Spleen (tissue), 11 donors: ENCODE measurements at regions not wholly inside any gene's neighbourhood (a gene's known extent, or its start where the extent isn't known, plus 50 kb on each side); places are given as distances from the start of the nearest gene placed in this dataset.

Experiments used
- DNase-seq: peaks from one replicate; pipeline ENCODE4 v3.0.0-alpha.2; 2020
- H3K27ac ChIP-seq, 8 donors: fragments of 200-600 bp; sonication (generic) in 7 of 8; 1 replicate in 4 of 8; 2 replicates in 4 of 8; pipeline versions ENCODE4 v1.5.0 to v1.8.0; 2016 to 2021; ENCODE audit warnings: inconsistent platforms in 4 of 8, mild to moderate bottlenecking in 4 of 8, moderate library complexity in 1 of 8
- H3K27me3 ChIP-seq, 7 donors: fragments of 200-600 bp; sonication (generic) in 6 of 7; replicated peaks in 1 of 7; 1 replicate in 4 of 7; 2 replicates in 3 of 7; pipeline versions ENCODE4 v1.5.0 to v1.8.0; 2016 to 2021; ENCODE audit warnings: inconsistent platforms in 3 of 7, mild to moderate bottlenecking in 1 of 7
- H3K36me3 ChIP-seq, 6 donors: fragments of 200-600 bp; sonication (generic) in 5 of 6; 1 replicate in 4 of 6; 2 replicates in 2 of 6; pipeline versions ENCODE4 v1.5.0 to v1.8.0; 2016 to 2021; ENCODE audit warnings: inconsistent platforms in 2 of 6
- H3K4me1 ChIP-seq, 6 donors: fragments of 200-600 bp; sonication (generic) in 5 of 6; 1 replicate in 3 of 6; 2 replicates in 3 of 6; pipeline versions ENCODE4 v1.5.0 to v1.8.0; 2016 to 2021; ENCODE audit warnings: inconsistent platforms in 3 of 6
- H3K4me3 ChIP-seq, 8 donors: fragments of 200-600 bp; sonication (generic) in 7 of 8; 1 replicate in 4 of 8; 2 replicates in 4 of 8; pipeline versions ENCODE4 v1.5.0 to v1.8.0; 2016 to 2021; ENCODE audit warnings: inconsistent platforms in 4 of 8, mild to moderate bottlenecking in 4 of 8, moderate library complexity in 2 of 8
- H3K9me3 ChIP-seq, 8 donors: fragments of 200-600 bp; sonication (generic) in 7 of 8; 1 replicate in 4 of 8; 2 replicates in 4 of 8; pipeline versions ENCODE4 v1.5.0 to v1.8.0; 2016 to 2021; ENCODE audit warnings: inconsistent platforms in 4 of 8
- CTCF ChIP-seq, 11 experiments: fragments of 200-600 bp in 7 of 11; fragments of 450-650 bp in 4 of 11; sonication (generic) in 4 of 11; IDR thresholded peaks in 8 of 11; conservative IDR thresholded peaks in 3 of 11; 1 replicate in 7 of 11; 2 replicates in 4 of 11; pipeline versions ENCODE4 v1.4.0 to v1.8.0; 2016 to 2021; ENCODE audit warnings: antibody characterized with exemption in 11 of 11, inconsistent platforms in 4 of 11, mild to moderate bottlenecking in 1 of 11
- POLR2A ChIP-seq, 3 donors: fragments of 450-650 bp; IDR thresholded peaks; one replicate each; pipeline ENCODE4 v1.5.1; 2017; ENCODE audit warnings: antibody characterized with exemption in 3 of 3, mild to moderate bottlenecking in 1 of 3
- POLR2AphosphoS5 ChIP-seq, 3 donors: sonication (generic); formaldehyde crosslinking; IDR thresholded peaks; one replicate each; pipeline ENCODE4 v1.5.1; 2017; ENCODE audit warnings: antibody characterized with exemption in 3 of 3
- WGBS, 5 donors: extraction: QIAGEN DNeasy Blood & Tissue Kit in 3 of 5; methylation state at CpG; one replicate each; pipeline versions ENCODE4 v1.1.5 to v1.1.7; 2013 to 2018; 5-methylcytosine and 5-hydroxymethylcytosine counted together
- intact Hi-C: fragments of 100-400 bp; cut with DNase I; formaldehyde crosslinking; loops from one replicate; pipeline ENCODE4 v1.15.0; 2023; ENCODE audit warnings: low total_unique reads
- donor health status: healthy with polysubstance abuse.
- donor health status: DM: no; HTN: no; CAD: no; lungs with moderate emphysema.
- donor health status: DM: no; HTN: no; CAD: no.
- donor health status: Bipolar disorder and iron deficiency.
- donor health status: healthy.
- donor health status: DM: no; HTN: no; CAD: no.
- donor health status: DM: yes; HTN: yes; CAD: no.

- peaks cover 22 to 99% (median 62%) of the 10 kb centered on the region in 6 donors for H3K4me1 ChIP-seq
- H3K9me3 ChIP-seq = no peaks in the 10 kb centered on the region
- 44 to 61% (median 52%) methylated on average over 4 of the region's 4 CpGs for WGBS, 5 donors
- TF ChIP-seq POLR2A (IDR thresholded peaks at IDR 0.05) (no peak), POLR2AphosphoS5 (IDR thresholded peaks at IDR 0.05) (no peak), CTCF (IDR thresholded peaks at IDR 0.05 in 8 of 11, conservative IDR thresholded peaks at IDR 0.05 in 3 of 11) (no peak)
- H3K36me3 ChIP-seq = no peaks in the 10 kb centered on the region
- H3K4me3 ChIP-seq = no peak overlapping the region
- intact Hi-C loops = no loop called here
- H3K27ac ChIP-seq = peak overlapping the region in 7 of 8 donors; percentile 30 to 83 (median 74)
- H3K27me3 ChIP-seq = peaks cover 0 to 5% (median 0%) of the 10 kb centered on the region in 7 donors
- DNase-seq = no peak
Measured at GRCh38 chr11:8808226-8808585, 102.8 kb upstream of the AKIP1 start.

GRCh38 chr11:8809241-8809938 lies 101.6 kb upstream of the AKIP1 start:
- peak overlapping the region in 6 of 8 donors; percentile 32 to 65 (median 38) for H3K4me3 ChIP-seq
- TF ChIP-seq POLR2AphosphoS5 (IDR thresholded peaks at IDR 0.05) = no peak
- TF ChIP-seq CTCF (IDR thresholded peaks at IDR 0.05 in 8 of 11, conservative IDR thresholded peaks at IDR 0.05 in 3 of 11) = no peak
- TF ChIP-seq POLR2A (IDR thresholded peaks at IDR 0.05) = no peak
- H3K9me3 ChIP-seq = no peaks in the 10 kb centered on the region
- peak overlapping the region; percentile 19 to 83 (median 72) for H3K27ac ChIP-seq
- no peak for DNase-seq
- peaks cover 29 to 99% (median 66%) of the 10 kb centered on the region in 6 donors for H3K4me1 ChIP-seq
- no peaks in the 10 kb centered on the region for H3K36me3 ChIP-seq
- WGBS, 5 donors = 57 to 72% (median 66%) methylated on average over 7 of the region's 7 CpGs
- H3K27me3 ChIP-seq = peaks cover 0 to 5% (median 0%) of the 10 kb centered on the region in 7 donors
- intact Hi-C loops = no loop called here

GRCh38 chr11:8809939-8810539 lies 101.0 kb upstream of the AKIP1 start:
- intact Hi-C loops = loop anchor here (10.0 kb wide), 1 partner anchor 125 kb away; the partner anchor contains the start of genes RPL27A and TRIM66
- peak overlapping the region in 7 of 8 donors; percentile 13 to 65 (median 37) for H3K4me3 ChIP-seq
- no peak for TF ChIP-seq CTCF (IDR thresholded peaks at IDR 0.05 in 8 of 11, conservative IDR thresholded peaks at IDR 0.05 in 3 of 11)
- no peak for TF ChIP-seq POLR2A (IDR thresholded peaks at IDR 0.05)
- TF ChIP-seq POLR2AphosphoS5 (IDR thresholded peaks at IDR 0.05) = no peak
- DNase-seq = no peak
- no peaks in the 10 kb centered on the region for H3K9me3 ChIP-seq
- peak overlapping the region; percentile 19 to 83 (median 72) for H3K27ac ChIP-seq
- WGBS, 5 donors = 29 to 48% (median 40%) methylated on average over 8 of the region's 8 CpGs
- peaks cover 0 to 5% (median 0%) of the 10 kb centered on the region in 7 donors for H3K27me3 ChIP-seq
- H3K4me1 ChIP-seq = peaks cover 31 to 99% (median 67%) of the 10 kb centered on the region in 6 donors
- no peaks in the 10 kb centered on the region for H3K36me3 ChIP-seq
